ENCODE measurements at regions not wholly inside any gene's neighbourhood (a gene's known extent, or its start where the extent isn't known, plus 50 kb on each side); places are given as distances from the start of the nearest gene placed in this dataset.

GRCh38 chr10:47136866-47137265 lies 163.1 kb upstream of the GDF10 start:
- TF ChIP-seq CTCF (IDR thresholded peaks at IDR 0.05 in 8 of 11, conservative IDR thresholded peaks at IDR 0.05 in 3 of 11): no peak
- no peak for TF ChIP-seq POLR2A (IDR thresholded peaks at IDR 0.05)
- no peak for TF ChIP-seq POLR2AphosphoS5 (IDR thresholded peaks at IDR 0.05)

Data from spleen (tissue), 7 donors.